IPS-NIHi7 (cell line): ENCODE measurements at regions not wholly inside any gene's neighbourhood (a gene's known extent, or its start where the extent isn't known, plus 50 kb on each side); places are given as distances from the start of the nearest gene placed in this dataset.

Experiments
- DNase-seq: peaks from one replicate; pipeline ENCODE4 v3.0.0; 2012; ENCODE audit warnings: mixed read lengths; ENCODE audit errors: extremely low spot score

DNA sequence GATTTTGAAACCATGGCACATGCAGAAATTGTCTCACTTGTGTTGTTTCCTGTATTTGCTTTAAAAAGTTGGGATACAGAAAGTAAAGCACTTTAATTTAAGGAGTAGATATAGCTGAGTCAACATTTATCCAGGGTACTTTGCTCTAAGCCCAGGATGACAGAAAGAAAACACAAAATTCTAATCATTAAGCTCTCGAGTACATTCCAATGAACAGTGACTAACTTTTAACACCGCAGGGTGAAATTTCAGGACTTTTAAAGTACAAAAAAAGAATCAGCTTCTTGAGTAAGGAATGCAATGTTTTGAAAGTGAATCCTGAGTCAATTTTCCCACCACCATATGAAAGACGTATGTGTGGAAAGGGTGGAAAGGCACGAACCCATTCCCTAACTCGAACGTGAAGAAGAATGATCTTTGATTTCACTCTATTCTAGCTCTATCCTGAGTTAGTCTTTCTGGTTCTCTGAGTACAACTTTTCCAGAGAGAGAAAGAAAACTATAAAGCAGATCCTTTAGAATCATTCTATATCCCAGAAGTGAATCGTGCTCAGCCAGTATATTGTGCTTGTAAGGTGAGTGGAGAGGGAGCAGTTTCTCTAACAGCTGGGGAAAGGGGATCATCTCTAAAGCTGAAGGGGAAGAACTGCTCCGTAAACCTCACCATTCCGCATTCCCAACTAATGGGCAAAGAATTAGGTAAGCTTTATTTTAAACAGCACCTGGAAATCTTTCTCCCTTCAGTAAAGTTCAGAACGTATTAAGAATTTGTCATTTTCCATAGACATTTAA is 779.0 kb upstream of the FLRT2 start:
- DNase-seq, result no peak

DNA sequence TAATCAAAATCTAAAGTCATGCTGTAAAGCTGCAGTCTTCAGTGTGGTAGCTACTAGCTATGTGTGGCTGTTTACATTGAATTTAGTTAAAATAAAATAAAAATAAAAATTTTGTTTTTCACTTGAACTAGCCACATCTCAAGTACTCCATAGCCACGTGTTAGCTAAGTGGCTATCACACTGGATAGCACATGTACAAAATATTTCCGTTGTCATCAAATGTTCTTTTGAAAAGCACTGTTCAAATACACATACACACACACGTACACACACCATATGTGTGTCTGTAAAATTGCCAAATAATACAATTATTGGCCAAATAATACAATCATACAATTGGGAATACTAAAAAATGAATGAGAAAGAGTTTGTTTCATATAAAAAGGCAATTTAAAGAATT is 778.2 kb upstream of the FLRT2 start:
- no peak for DNase-seq

DNA sequence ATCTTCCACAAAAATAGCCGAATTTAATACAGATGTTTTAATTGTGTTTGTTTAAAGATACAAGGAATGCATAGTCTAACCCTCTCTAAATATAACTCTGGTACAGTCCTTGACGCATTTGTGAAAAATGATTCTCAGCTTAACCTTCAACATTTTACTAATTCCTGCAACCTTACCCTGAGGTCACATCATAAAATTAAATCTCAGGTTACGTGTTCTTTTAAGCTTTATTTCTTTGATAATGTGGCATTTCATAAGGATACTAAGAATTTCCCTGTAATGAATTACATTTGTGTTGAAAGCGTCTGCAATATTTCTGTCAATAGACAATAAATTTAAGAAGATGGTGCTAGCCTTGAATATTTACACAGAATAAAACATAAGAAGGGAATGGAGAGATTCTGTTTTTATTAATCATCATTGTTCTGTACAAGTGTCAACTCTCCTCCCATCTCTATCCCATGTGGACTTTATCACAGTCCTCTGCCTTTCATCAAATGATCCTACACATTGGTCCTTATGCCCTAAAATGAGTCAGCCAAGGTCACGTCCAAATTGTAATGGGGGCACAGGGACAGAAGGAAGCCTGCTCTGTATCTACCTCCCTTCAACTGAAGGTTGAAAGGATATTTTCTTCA is 769.3 kb upstream of the FLRT2 start:
- no peak for DNase-seq

DNA sequence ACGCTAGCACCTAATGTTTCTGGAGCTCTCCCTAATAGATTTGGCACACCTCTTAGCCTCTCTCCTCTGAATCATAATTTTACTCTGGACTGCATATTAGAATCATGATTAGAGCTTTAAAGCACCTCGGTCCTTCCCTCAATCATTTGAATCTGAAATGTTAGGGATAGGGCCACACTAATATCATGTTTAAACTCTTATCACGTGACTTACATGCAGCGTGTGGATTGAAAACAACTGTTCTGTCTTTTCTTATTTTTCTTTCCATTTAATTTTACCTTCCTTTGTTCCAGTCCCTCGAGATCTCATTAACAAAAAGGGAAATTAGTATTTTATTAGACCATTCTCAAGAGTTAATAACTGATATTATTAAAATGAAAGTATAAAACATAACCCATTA is 762.5 kb upstream of the FLRT2 start:
- DNase-seq, result no peak

DNA sequence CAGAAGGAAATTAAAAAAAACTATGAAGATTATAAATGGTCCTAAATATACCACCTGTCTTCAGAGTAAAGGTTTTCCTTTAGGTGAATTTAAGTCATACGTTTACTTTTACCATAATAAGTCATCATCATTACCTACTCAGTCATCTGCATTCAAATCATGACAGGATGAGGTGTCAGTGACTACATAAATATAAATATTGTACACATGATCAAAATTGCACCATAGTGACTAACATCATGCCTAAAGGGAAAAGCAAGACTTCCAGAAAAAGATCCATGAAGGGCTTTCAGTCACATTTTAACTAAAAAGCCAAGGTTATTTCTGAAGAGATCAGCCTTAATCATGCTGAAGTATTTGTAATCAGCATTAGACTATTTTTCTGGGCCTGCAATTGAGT is 759.9 kb upstream of the FLRT2 start:
- no peak for DNase-seq

DNA sequence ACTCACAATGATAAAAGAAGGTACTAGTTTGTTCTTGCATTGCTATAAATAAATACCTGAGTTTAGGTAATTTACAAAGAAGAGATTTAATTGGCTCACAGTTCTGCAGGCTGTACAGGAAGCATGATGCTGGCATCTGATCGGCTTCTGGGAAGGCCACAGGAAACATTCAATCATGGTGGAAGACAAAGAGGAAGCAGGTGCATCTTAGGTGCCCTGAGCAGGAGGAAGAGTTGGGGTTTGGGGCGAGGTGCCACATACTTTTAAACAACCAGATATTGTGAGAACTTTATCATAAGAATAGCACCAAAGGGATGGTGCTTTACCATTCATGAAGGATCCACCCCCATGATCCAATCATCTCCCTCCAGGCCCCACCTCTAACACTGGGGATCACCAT is 752.6 kb upstream of the FLRT2 start:
- DNase-seq, result no peak

DNA sequence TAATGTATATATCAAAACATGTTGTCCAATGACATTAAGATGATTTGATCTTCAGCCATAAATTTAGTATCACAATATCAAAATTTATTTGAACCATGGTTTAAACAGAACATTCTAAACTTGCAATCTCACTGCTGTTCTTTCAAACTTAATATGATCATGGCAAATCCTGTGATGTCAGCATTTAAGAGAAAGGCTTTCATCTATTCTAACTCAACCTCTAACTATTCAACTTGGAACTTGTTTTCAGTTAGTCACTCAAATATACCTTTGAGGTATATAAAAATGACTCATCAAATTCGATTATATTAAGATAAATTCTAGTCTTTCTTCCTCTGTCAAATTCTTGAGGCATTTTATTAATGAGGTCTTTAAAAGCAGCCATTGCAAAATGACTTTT is 747.0 kb upstream of the FLRT2 start:
- DNase-seq, result no peak

DNA sequence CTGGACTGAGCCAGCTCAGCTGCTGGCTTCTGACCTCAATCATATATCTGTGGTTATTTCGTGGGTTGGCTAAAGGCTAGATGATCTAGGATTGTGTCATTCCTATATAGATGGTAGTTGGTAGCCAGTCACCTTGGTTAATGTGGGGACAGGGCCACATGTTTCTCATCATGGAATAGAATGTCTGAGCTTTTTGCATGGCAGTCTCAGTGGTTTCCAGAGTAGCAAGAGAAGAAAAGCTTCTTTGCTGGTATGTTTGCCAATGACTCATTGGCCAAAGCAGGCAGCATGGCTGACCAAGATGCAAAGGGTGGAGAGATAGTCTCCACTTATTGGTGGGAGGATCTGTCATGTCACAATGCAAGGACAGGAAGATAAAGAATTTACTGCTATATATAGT is 746.4 kb upstream of the FLRT2 start:
- no peak for DNase-seq

DNA sequence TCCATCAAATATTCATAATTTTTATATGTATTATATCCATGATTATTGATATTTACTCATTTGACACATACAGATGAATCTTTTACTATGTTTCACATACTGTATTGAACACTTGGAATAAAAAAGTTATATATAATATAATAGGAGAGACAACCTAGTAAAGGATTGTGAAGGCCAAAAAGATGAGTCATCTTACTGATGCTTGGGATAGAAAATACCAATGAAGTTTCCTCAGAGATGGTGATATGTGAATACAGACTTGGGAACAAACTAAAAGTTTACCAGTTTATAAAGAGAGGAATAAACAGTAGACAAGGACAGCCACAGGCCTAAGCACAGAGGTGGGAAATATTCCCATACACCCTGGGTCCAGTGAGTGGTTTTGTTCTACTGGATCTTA is 743.9 kb upstream of the FLRT2 start:
- DNase-seq, result no peak

DNA sequence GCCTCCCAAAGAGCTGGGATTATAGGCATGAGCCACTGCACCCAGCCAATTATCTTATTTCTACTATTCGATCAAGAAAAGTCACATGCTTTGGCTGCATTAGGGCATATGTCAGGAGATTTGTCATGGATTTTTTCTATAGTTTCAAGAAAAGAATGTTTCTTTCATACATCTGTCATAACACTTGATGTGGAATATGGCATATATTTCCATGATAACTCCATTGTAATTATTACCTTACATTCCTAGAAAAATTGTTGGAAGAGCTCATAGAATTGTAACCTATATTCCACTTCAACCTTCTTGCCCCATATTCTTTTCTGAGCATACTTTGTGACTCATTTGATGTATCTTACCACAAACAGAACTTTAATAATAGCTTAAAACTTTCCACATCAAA is 740.9 kb upstream of the FLRT2 start:
- no peak for DNase-seq

DNA sequence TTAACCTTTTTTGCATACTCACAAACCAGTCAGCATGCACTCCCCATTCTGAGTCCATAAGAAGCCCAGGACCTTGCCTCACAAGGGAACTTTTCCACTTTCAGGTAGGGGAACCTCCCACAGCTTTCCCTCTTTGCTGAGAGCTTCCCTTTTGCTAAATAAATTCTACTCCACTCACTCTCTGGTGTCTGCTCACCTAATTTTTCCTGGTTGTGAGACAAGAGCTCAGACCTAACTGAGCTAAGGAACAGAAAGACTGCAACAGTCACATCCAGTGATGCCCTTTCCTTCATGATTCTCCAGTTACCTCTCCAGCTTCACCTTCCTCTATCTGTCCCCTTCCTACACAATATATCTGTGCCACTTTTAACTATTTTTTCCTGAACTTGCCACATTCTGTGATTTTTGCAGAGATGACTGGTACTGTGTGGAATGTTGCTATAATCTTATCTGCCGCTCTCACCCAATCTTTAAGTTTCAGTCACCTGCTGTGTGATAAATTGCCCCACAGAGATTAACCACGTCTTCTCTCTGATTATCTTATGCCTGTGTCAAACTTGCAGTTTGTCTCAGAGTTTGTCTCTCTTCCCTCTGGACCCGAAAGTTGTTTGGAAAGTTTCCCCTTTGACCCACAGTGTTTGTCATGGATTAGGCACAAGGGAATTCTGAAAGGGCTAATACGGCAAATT is 737.1 kb upstream of the FLRT2 start:
- no peak for DNase-seq

DNA sequence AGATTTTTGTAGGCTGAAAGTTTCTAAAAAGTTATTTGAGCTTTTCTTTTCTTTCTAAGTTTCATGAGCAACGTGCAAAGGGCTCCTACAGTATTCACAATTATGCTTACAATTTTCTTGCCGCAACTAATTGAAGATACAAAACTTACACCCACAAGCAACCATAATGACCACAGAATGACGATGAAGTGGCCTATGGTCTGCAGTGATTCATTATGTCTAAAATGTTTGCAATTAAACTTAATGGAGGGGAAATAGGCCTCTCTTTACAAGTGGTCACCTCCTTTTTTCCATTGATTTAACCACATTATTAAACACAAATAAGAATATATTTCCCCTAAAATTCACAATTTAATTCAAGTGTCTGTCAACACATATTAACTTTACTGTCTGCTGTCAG is 732.6 kb upstream of the FLRT2 start:
- no peak for DNase-seq

DNA sequence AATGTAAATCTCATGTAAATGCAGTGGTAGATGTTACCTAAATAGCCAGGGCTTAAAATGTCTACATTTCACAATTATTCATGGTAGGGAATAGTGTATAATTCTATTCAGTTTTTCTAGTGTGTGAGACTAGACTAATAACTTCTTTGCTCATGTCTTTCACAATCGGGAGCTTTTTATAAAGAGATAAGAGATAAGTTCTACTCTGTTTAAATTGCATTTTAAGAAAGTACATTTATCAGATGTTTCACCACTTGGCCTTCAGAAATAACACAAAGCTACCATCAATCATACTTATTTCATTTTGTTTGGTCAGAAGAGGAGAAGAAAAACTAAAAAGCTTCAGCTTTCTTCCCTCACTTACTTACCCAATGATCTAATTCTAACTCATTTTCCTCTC is 725.5 kb upstream of the FLRT2 start:
- DNase-seq, result no peak

DNA sequence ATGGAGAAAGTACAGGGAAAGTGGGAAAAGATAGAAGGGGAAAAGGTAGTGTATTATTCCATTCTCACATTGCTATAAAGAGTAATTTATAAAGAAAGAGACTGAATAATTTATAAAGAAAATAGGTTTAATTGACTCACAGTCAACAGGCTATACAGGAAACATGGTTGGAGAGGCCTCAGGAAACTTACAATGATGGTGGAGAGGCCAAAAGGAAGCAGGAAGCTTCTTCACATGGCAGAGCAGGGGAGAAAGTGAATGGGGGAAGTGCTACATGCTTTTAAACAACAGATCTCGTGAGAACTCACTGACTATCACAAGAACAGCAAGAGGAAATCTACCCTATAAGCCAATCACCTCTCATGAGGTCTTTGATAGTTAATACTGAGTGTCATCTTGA is 725.0 kb upstream of the FLRT2 start:
- no peak for DNase-seq

DNA sequence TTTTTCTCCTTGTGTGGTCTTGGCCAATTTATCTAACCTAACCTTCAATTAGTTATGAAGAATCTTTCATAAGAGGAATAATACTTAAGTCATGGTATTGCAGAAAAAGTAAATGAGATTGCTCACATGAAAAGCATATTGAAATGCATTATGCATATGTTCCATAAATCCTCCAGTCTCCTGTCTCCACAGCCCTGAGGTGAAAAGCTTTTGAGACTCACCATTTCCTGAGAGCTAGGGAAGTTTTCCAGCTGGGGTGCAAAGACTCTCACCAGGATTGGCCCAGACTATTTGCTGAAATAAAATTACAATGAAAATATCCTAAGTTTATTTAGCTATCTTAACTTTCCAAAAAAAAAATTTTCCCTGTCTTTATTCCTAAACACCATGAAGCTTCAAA is 723.8 kb upstream of the FLRT2 start:
- DNase-seq, result no peak

DNA sequence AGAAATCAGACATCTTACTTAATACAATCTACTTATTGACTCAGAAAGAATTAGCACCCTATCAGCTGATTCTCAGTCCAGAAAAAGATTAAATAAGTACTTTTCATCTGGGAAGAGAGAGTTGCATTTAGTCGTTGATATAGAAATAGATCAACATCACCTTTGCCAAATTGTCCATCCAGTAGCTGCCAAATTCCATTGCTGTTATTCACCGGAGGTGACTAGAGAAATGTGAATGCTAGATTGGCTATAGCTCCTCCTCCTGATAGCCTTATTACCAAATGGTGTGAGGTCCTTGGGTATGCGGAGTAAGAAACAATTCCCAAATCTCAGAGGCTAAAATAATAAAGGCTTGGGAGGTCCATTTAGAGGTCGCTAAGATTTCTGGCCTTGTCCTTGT is 723.3 kb upstream of the FLRT2 start:
- DNase-seq, result no peak

DNA sequence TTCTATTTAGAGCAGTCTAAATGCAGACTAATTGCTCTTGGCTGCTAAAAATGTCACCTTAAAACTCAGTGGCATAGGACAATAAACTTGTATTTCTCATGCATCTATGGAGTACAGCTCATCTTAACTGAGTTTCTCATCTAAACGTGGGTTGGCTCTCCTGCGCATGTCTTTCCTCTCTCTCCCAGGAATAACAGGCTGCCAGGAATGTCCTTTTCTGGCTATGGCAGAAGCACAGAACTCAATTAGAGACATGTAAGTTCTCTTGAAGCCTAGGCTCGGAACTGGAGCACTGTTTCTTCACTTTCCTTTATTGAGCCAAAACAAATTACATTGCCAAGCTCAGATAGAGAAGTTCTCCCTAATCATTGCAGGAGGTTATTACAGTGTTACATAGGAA is 722.3 kb upstream of the FLRT2 start:
- no peak for DNase-seq

DNA sequence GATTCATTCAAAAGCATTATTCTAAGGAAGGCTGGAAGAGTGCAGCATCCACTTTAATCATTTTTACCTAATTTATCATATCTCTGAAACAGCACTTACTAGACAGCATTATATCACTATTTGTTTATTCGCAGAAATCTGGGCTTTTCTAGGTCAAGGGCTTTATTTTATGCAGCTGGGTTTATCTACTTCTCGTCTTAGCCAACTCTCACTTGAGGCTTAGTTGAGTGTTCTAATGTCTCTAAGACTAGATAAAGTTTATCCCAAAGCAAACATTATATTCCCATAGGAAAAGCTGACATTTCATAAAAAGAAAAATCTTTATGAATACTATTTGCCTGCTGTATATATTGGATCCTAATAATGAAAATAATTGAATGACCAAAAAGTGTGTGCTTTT is 720.8 kb upstream of the FLRT2 start:
- DNase-seq, result no peak

DNA sequence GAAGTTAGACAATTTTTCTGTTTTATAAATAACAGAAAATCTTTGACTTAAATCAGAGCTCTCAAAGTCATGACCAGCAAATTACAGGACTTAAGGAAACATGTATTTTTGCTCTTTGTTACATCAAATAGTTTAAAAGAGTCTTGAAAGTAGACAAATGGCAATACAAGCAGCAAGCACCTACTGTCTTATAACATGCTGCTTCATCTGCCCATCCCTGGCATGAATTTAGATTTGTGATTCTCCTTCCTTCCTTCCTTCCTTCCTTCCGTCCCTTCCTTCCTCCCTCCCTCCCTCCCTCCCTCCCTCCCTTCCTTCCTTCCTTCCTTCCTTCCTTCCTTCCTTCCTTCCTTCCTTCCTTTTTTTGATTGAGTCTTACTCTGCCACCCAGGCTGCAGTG is 715.6 kb upstream of the FLRT2 start:
- no peak for DNase-seq

DNA sequence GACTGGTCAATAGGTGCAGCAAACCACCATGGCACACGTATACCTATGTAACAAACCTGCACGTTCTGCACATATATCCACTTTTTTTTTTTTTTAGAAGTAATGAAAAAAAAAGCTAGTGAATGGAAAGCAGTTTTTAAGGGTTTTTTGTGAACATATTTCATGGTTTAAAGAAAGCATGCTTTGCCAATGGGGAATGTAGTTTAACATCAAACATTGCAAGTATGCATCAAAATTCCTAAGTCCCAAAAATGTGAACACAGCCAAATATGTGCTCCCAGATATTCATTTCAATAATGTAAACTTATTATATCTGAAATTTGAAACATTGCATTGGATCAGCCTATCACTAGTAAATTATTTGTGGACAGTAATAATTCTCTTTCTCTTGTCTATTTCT is 710.4 kb upstream of the FLRT2 start:
- DNase-seq, result no peak

DNA sequence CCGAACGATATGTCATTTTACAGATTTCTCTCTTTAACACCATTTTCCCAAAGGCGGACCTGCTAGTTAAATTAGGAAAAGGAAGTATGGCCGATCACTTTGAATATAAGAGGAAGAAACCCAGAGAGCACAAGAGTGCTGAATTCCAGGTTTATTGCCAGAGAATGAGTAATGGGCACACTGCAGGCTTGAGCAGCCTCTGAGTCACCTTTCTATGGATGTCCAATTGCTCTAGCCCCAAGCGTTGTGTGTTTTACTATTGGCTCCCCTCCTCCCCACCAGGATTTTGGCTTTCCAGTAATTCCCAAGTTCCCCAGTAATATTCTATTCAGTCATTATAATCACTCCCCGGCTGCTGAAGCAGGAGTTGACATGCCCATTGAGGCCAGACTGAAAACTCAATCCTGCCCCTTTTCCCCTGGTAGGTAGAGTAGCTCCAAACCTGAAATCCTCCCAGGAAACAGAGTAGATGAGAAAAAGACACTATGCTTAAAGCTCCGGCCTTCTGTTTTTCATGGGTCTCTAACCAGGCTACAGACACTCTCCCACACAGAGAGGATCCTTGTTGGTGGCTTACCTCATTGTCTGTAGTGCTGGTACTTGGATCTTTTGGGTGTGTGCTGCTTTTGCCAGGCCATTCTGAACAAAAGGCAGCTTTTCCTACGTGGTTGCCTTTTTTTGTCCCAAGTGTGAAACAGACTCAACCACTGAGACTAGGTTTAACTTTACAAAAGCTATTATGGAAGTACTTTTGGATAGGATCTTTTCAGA is 704.3 kb upstream of the FLRT2 start:
- peak; percentile 18 for DNase-seq

DNA sequence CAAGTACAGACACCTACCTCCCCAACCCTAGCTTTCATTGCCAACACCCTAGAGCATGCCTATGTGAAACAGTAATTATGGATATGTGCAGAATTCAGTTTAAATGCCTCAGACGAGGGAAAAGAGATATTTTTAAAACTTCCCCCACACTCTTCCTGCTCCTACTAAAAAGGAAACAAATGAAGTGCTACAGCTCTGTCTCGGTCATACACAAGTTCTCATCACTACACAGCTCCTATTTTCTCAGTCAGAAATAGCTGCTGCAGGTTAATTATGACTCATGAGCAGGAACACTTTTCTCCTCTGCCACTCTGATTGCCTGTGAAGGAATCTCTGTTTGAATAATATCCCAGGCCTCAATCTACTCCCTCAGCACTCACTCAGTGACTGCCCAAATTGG is 703.6 kb upstream of the FLRT2 start:
- no peak for DNase-seq
